A673 (cell line): ENCODE measurements at regions not wholly inside any gene's neighbourhood (a gene's known extent, or its start where the extent isn't known, plus 50 kb on each side); places are given as distances from the start of the nearest gene placed in this dataset.

ENCODE experiments used
- EZH2 ChIP-seq: fragments of 200-600 bp; sonication (generic); IDR thresholded peaks from 2 replicates; pipeline ENCODE4 v1.6.1; 2017; ENCODE audit warnings: borderline replicate concordance, low read depth, mild to moderate bottlenecking, mixed read lengths, antibody characterized with exemption, low read length; ENCODE audit not compliant: poor library complexity, severe bottlenecking
- TF ChIP-seq, protein P1 (sequence below): fragments of 300-800, 200-600 bp; sonication (generic); conservative IDR thresholded peaks from 2 replicates; pipeline ENCODE4 v1.5.1; 2017; ENCODE audit warnings: low read depth, mild to moderate bottlenecking, antibody characterized with exemption, low read length, moderate library complexity, mixed read lengths

DNA sequence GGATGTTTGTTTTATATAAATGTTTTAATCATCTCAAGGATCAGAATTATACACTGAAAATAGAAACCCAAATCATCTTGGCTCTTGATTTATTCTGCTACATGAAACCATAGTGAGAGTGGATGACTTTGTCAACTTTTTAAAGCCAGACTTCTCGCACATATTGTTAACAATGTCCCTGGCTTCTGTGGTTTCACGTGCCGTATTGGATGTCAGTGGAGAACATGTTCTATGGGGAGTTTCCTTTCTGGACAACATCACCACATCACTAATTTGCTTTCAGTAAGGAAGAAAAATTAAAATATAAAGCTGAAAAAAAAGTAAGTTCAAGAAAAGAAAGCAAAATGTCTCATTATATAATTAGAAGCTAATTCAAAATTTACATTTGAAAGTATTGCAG, 297.1 kb upstream of the MME start:
- TF ChIP-seq EZH2: no peak
- TF ChIP-seq, protein P1, sequence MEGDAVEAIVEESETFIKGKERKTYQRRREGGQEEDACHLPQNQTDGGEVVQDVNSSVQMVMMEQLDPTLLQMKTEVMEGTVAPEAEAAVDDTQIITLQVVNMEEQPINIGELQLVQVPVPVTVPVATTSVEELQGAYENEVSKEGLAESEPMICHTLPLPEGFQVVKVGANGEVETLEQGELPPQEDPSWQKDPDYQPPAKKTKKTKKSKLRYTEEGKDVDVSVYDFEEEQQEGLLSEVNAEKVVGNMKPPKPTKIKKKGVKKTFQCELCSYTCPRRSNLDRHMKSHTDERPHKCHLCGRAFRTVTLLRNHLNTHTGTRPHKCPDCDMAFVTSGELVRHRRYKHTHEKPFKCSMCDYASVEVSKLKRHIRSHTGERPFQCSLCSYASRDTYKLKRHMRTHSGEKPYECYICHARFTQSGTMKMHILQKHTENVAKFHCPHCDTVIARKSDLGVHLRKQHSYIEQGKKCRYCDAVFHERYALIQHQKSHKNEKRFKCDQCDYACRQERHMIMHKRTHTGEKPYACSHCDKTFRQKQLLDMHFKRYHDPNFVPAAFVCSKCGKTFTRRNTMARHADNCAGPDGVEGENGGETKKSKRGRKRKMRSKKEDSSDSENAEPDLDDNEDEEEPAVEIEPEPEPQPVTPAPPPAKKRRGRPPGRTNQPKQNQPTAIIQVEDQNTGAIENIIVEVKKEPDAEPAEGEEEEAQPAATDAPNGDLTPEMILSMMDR: no peak
